ENCODE measurements at regions not wholly inside any gene's neighbourhood (a gene's known extent, or its start where the extent isn't known, plus 50 kb on each side); places are given as distances from the start of the nearest gene placed in this dataset.

DNA sequence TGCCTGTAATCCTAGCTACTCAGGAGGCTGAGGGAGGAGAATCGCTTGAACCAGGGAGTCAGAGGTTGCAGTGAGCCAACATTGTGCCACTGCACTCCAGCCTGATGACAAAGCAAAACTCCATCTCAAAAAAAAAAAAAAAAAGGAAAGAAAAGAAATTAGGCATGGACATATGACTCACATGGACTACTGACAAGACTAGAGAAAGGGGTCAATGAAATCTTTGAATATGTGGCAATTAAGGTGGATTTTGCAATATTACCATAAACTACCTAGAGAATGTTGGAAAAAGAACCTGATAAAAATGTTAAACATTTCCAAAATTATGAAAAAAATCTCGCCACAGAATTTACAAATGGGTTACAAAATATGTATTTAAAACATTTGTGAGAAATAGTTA lies 873.6 kb downstream of the C12orf50 start:
- DNase-seq: no peak

More for the DNA sequence above, 873.6 kb downstream of the C12orf50 start:
- Histone ChIP-seq H2BK20ac (ENCODE audit: low read depth, low read length, poor library complexity, severe bottlenecking) (no peak overlapping the region), H3K4ac (ENCODE audit: low read depth, low read length) (no peak overlapping the region), H3K9ac (ENCODE audit: extremely low read depth, insufficient read length, low read length) (no peak overlapping the region), H2AK5ac (ENCODE audit: insufficient read length, low read length) (no peak overlapping the region), H3K14ac (ENCODE audit: insufficient read depth, low read length) (no peak overlapping the region), H3K18ac (ENCODE audit: insufficient read length, low read depth, low read length) (no peak overlapping the region), H3K23me2 (ENCODE audit: insufficient read length, low read depth, low read length, poor library complexity, severe bottlenecking) (no peaks in the 10 kb centered on the region), H3K79me2 (ENCODE audit: insufficient read depth, low read length) (no peaks in the 10 kb centered on the region), H4K20me1 (ENCODE audit: control insufficient read depth, insufficient read depth, insufficient read length) (no peaks in the 10 kb centered on the region), H2BK12ac (ENCODE audit: insufficient read length, low read depth, low read length) (no peak overlapping the region), H3K4me1 (ENCODE audit: insufficient read depth, low read length) (no peaks in the 10 kb centered on the region), H2AFZ (ENCODE audit: low read length) (no peak overlapping the region), H3T11ph (ENCODE audit: low read length) (no peak overlapping the region), H3K27ac (ENCODE audit: insufficient read length, low read depth, low read length) (no peak overlapping the region), H2BK5ac (ENCODE audit: insufficient read length, low read length) (no peak overlapping the region), H2BK15ac (ENCODE audit: low read depth, low read length) (no peak overlapping the region), H4K5ac (ENCODE audit: insufficient read length, low read depth, low read length) (no peak overlapping the region), H2BK120ac (ENCODE audit: low read depth, low read length, poor library complexity, severe bottlenecking) (no peak overlapping the region), H3K23ac (ENCODE audit: insufficient read length, low read depth, low read length) (no peak overlapping the region), H3K27me3 (ENCODE audit: insufficient read depth, low read length) (no peaks in the 10 kb centered on the region), H3K79me1 (ENCODE audit: insufficient read depth, low read depth, low read length, poor library complexity, severe bottlenecking) (no peaks in the 10 kb centered on the region), H3K4me2 (ENCODE audit: insufficient read depth, insufficient read length, low read length) (no peak overlapping the region), H3K9me3 (ENCODE audit: control insufficient read depth, low read depth, low read length) (no peaks in the 10 kb centered on the region), H4K8ac (replicated peaks; ENCODE audit: insufficient read length, low read depth, low read length) (no peak overlapping the region), H4K91ac (ENCODE audit: insufficient read length, low read depth, low read length) (no peak overlapping the region), H3K56ac (ENCODE audit: insufficient read length, low read depth, low read length) (no peak overlapping the region)
- peaks cover 2 to 11% (median 4%) of the 10 kb centered on the region in 3 experiments; a peak in 4 of 7 replicates for H3K36me3 Mint-ChIP-seq (ENCODE audit: insufficient read depth in 1 of 3, low read depth in 3 of 3)
- peaks cover 12 to 15% of the 10 kb centered on the region in 2 experiments for H3K4me1 Mint-ChIP-seq
- no CpG with 5 or more reads among the region's 2 CpGs for WGBS (ENCODE audit: extremely low coverage, insufficient read length, low lambda C conversion rate)
- H3K9me3 Mint-ChIP-seq: peaks cover 0 to 3% of the 10 kb centered on the region in 2 experiments; a peak in 4 of 5 replicates
- no peak overlapping the region for H3K27ac Mint-ChIP-seq
- no peaks in the 10 kb centered on the region; the same call in none of the 2 replicates for H3K27me3 Mint-ChIP-seq (ENCODE audit: low read depth)
- TF ChIP-seq, protein P1, sequence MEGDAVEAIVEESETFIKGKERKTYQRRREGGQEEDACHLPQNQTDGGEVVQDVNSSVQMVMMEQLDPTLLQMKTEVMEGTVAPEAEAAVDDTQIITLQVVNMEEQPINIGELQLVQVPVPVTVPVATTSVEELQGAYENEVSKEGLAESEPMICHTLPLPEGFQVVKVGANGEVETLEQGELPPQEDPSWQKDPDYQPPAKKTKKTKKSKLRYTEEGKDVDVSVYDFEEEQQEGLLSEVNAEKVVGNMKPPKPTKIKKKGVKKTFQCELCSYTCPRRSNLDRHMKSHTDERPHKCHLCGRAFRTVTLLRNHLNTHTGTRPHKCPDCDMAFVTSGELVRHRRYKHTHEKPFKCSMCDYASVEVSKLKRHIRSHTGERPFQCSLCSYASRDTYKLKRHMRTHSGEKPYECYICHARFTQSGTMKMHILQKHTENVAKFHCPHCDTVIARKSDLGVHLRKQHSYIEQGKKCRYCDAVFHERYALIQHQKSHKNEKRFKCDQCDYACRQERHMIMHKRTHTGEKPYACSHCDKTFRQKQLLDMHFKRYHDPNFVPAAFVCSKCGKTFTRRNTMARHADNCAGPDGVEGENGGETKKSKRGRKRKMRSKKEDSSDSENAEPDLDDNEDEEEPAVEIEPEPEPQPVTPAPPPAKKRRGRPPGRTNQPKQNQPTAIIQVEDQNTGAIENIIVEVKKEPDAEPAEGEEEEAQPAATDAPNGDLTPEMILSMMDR (conservative IDR thresholded peaks at IDR 0.05): no peak
- H3K4me3 Mint-ChIP-seq: no peak overlapping the region
